ENCODE measurements at regions not wholly inside any gene's neighbourhood (a gene's known extent, or its start where the extent isn't known, plus 50 kb on each side); places are given as distances from the start of the nearest gene placed in this dataset.

DNA sequence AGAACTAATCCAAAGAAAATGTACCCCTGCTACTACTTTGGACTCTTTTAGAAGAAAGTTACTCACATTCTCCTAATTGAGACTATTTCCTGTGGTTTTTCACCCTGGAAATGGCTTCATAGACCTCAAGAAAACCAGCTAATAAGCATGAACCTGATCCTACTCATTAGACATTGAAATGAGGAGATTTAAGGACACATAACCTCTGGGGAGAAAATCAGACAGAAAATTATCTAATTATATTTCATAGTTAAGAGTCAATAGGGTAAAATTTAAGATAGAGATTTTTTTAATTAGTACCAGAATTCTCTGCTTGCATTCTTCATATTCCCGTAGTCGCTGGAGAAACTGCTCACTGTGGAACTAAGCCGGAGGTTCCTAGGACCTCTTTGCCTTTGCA lies 114.6 kb upstream of the ACP3 start:
- TF ChIP-seq, protein P1, sequence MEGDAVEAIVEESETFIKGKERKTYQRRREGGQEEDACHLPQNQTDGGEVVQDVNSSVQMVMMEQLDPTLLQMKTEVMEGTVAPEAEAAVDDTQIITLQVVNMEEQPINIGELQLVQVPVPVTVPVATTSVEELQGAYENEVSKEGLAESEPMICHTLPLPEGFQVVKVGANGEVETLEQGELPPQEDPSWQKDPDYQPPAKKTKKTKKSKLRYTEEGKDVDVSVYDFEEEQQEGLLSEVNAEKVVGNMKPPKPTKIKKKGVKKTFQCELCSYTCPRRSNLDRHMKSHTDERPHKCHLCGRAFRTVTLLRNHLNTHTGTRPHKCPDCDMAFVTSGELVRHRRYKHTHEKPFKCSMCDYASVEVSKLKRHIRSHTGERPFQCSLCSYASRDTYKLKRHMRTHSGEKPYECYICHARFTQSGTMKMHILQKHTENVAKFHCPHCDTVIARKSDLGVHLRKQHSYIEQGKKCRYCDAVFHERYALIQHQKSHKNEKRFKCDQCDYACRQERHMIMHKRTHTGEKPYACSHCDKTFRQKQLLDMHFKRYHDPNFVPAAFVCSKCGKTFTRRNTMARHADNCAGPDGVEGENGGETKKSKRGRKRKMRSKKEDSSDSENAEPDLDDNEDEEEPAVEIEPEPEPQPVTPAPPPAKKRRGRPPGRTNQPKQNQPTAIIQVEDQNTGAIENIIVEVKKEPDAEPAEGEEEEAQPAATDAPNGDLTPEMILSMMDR (IDR thresholded peaks at IDR 0.05), result no peak
- H3K4me3 ChIP-seq, result no peak overlapping the region
- H3K27ac ChIP-seq, result no peak overlapping the region
- DNase-seq (ENCODE audit: low spot score), result no peak

DNA sequence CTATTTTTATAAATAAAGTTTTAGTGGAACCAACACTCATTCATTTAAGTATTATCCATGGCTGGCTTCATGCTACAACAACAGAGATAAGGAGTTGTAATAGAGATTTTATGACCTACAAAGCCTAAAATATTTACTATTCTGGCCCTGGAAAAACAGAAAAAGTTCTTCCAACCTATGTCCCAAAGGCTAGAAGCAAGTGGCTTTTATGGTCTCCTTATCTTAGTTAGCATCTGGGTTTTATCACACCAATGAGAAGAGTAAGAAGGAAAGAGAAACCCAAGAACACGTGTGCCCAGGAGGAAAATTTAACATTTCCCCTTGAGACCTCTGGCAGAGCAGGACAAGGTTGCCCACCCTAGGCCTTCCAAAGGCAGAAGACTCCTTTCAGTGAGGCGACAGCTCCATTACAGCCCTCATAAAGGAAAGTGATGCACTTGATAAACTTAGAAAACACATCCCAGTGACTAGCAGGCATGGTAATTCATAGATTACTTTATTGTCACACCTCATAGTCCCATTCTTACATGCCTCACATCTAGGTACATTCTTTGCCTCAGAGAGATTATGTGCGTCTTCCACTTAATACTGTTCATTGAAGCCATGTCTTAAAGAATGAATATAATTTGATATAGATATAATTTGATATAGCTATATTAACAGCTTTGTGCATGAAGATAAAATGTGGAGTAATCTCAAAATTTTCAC lies 113.2 kb upstream of the ACP3 start:
- H3K4me3 ChIP-seq, result no peak overlapping the region
- TF ChIP-seq, protein P1 (IDR thresholded peaks at IDR 0.05), result no peak
- DNase-seq (ENCODE audit: low spot score), result no peak
- H3K27ac ChIP-seq, result no peak overlapping the region

DNA sequence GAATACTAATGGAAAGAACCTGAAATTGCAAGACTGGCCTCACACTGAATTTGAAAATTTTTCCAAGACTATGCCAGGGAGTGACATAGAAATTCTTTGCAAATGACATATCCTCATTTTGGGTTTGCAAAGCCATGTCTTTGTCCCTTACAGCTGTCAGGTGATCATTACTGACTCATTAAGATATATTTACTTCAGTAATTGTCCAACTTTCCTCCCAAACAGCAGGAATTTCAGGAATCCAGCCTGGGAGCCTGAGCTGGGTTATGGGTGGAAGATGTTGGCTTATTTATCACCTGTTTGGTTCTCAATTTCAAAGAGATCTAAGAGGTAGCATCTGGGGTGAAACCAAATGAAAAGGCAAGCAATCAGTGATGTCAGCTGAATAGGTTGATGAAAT lies 111.6 kb upstream of the ACP3 start:
- TF ChIP-seq, protein P1 (IDR thresholded peaks at IDR 0.05), result no peak
- no peak for DNase-seq (ENCODE audit: low spot score)
- Histone ChIP-seq H3K27ac (no peak overlapping the region), H3K4me3 (no peak overlapping the region)

DNA sequence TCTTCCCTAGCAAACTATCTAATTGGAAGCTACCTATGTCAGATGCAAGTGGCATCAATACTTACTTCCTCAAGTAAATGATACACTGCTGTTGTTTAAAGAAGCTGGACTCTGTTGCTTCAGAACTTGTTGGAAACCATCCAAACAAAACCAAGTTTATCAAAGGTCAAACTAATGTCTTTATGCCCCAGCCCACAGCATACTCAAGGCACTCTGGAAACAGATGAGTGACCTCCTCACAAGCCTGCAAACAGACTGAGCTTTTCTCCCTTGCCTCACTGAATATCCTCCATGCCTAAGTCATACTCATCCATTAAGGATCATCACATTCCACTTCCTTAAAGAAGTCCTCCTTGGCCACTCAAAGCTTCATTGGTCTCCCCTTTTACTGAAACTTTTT lies 107.4 kb upstream of the ACP3 start:
- TF ChIP-seq, protein P1 (IDR thresholded peaks at IDR 0.05), result no peak
- DNase-seq (ENCODE audit: low spot score), result no peak
- Histone ChIP-seq H3K4me3 (no peak overlapping the region), H3K27ac (no peak overlapping the region)

DNA sequence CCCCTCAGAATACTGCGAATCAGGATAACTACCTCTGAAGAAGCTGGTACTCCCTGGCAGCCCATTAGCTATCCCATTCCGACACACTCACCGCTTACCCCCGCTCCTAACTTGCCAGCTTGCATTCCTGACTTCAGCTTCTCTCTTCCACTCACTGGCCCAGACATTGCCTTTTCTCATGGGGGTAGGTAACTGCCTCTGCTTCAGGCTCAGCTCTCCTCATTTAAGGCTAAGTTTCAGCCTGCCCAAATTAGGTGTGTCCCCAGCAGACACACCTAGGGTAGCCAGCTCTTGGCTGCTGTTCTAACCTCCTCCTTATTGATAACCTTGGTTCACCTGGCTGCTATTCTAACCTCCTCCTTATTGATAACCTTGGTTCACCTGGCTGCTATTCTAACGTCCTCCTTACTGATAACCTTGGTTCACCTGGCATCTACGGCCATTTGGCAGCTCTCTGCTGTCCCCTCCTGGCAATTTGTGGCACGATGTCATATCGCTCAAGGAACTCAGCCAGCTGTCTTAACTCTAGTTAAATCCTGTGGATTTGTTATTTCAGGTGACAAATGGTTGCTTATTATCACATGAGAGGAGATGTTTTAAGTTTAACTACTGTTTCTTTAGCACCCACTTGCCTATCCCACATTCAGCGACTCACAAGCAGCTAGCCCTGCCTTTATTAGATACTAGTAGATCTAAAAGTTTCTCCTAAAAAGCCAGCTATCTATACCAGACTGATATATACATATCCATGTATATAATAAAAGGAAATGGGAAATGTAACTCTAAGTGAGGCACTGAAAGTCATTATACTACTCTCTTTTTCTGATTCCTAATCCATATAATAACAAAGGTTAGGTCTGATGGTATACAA lies 106.5 kb upstream of the ACP3 start:
- DNase-seq (ENCODE audit: low spot score), result no peak
- TF ChIP-seq, protein P1 (IDR thresholded peaks at IDR 0.05), result no peak
- Histone ChIP-seq H3K4me3 (no peak overlapping the region), H3K27ac (no peak overlapping the region)

DNA sequence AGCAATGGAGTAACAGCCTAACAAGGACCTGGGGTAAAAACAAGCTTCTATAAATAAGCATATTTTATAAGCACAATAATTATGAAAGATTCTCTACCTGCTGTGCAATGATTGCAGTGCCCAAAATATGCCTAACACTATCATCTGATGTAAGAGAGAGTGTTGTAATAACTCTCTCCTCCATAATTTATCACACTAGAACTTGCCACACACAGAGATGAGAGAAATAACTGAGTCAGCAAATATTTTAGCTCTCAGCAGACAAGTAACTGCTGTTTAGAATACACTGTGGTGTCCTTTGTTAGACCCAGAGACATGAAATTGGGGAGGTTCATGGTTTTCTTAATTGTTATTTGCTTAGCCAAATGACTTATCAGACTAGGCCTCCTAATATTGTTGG lies 105.3 kb upstream of the ACP3 start:
- no peak for DNase-seq (ENCODE audit: low spot score)
- Histone ChIP-seq H3K27ac (no peak overlapping the region), H3K4me3 (no peak overlapping the region)
- TF ChIP-seq, protein P1 (IDR thresholded peaks at IDR 0.05), result no peak

Measured in coronary artery (tissue), 2 donors.